B cell (primary cell): ENCODE measurements at regions not wholly inside any gene's neighbourhood (a gene's known extent, or its start where the extent isn't known, plus 50 kb on each side); places are given as distances from the start of the nearest gene placed in this dataset.

ENCODE experiments used
- CTCF ChIP-seq: fragments of 200-600 bp; IDR thresholded peaks from one replicate; pipeline ENCODE4 v1.8.0; 2022; ENCODE audit warnings: antibody characterized with exemption, mild to moderate bottlenecking
- EZH2 ChIP-seq: IDR thresholded peaks from 2 replicates; pipeline ENCODE4 v1.6.1; 2012; ENCODE audit warnings: borderline replicate concordance, low read depth, mild to moderate bottlenecking, moderate library complexity, low read length; ENCODE audit not compliant: insufficient read depth, poor library complexity, severe bottlenecking

- no peak for TF ChIP-seq CTCF
- TF ChIP-seq EZH2 = no peak
Measured at GRCh38 chr2:35468245-35468644, 887.3 kb upstream of the CRIM1 start.
